LoVo (cell line): ENCODE measurements at regions not wholly inside any gene's neighbourhood (a gene's known extent, or its start where the extent isn't known, plus 50 kb on each side); places are given as distances from the start of the nearest gene placed in this dataset.

ENCODE experiments used
- DNase-seq: peaks from one replicate; pipeline ENCODE4 v3.0.0-alpha.2; 2016; ENCODE audit warnings: low spot score

- DNase-seq, result no peak
Observed at GRCh38 chr4:167688660-167689142, 403.6 kb upstream of the ANXA10 start.

- no peak for DNase-seq
Observed at GRCh38 chr4:167702391-167702790, 389.9 kb upstream of the ANXA10 start.

GRCh38 chr4:167711517-167711916, 380.8 kb upstream of the ANXA10 start:
- DNase-seq, result no peak

GRCh38 chr4:167713756-167714155, 378.6 kb upstream of the ANXA10 start:
- no peak for DNase-seq

- DNase-seq, result no peak
Observed at GRCh38 chr4:167715176-167715575, 377.2 kb upstream of the ANXA10 start.

GRCh38 chr4:167717495-167717894, 374.8 kb upstream of the ANXA10 start:
- no peak for DNase-seq

- DNase-seq, result no peak
Observed at GRCh38 chr4:167721617-167722486, 370.5 kb upstream of the ANXA10 start.

GRCh38 chr4:167722487-167722808, 369.9 kb upstream of the ANXA10 start:
- no peak for DNase-seq

- DNase-seq, result no peak
Observed at GRCh38 chr4:167724941-167725340, 367.4 kb upstream of the ANXA10 start.

- no peak for DNase-seq
Observed at GRCh38 chr4:167730769-167731168, 361.6 kb upstream of the ANXA10 start.

GRCh38 chr4:167745024-167745687, 347.2 kb upstream of the ANXA10 start:
- no peak for DNase-seq

GRCh38 chr4:167767281-167767680, 325.1 kb upstream of the ANXA10 start:
- DNase-seq, result no peak

GRCh38 chr4:167774646-167775045, 317.7 kb upstream of the ANXA10 start:
- DNase-seq, result no peak

- no peak for DNase-seq
Observed at GRCh38 chr4:167775375-167775774, 317.0 kb upstream of the ANXA10 start.

GRCh38 chr4:167779280-167779679, 313.1 kb upstream of the ANXA10 start:
- no peak for DNase-seq

- no peak for DNase-seq
Observed at GRCh38 chr4:167779864-167780263, 312.5 kb upstream of the ANXA10 start.

GRCh38 chr4:167784826-167785225, 307.5 kb upstream of the ANXA10 start:
- no peak for DNase-seq

- DNase-seq, result no peak
Observed at GRCh38 chr4:167785523-167785922, 306.8 kb upstream of the ANXA10 start.

GRCh38 chr4:167786504-167786903, 305.8 kb upstream of the ANXA10 start:
- DNase-seq, result no peak

- DNase-seq, result no peak
Observed at GRCh38 chr4:167787231-167787630, 305.1 kb upstream of the ANXA10 start.

GRCh38 chr4:167802463-167803212, 289.7 kb upstream of the ANXA10 start:
- DNase-seq, result no peak

- DNase-seq, result no peak
Observed at GRCh38 chr4:167811958-167812357, 280.4 kb upstream of the ANXA10 start.

GRCh38 chr4:167826281-167826680, 266.1 kb upstream of the ANXA10 start:
- no peak for DNase-seq
